ENCODE measurements at regions not wholly inside any gene's neighbourhood (a gene's known extent, or its start where the extent isn't known, plus 50 kb on each side); places are given as distances from the start of the nearest gene placed in this dataset.

DNA sequence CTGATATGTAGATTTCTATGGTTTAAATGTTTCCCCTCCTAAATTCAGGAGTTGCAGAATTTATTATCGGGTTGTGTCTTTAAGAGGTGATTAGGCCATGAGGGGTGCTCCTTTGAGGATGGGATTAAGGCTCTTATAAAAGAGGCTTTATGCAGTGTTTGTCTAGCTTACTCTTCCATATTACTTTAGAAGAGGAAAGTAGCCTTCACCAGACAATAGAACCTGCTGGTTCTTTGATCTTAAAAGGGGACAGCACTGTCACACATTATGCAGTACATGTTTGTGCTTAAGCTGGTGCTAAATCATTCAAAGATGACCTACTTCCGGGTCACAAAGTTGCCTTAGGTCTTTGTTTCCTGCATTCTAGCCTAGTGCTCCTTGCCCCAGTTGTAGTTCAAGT lies 81.0 kb downstream of the CPXCR1 start:
- no peak overlapping the region for H2AFZ ChIP-seq (ENCODE audit: low read depth)
- no peaks in the 10 kb centered on the region for H3K79me2 ChIP-seq (ENCODE audit: insufficient read depth)
- H3K27ac ChIP-seq (ENCODE audit: low read depth in 2 of 2, low read length in 1 of 2): no peak overlapping the region
- H3K9me2 ChIP-seq: no peaks in the 10 kb centered on the region
- 0% methylated on average over 2 of the region's 2 CpGs for WGBS (ENCODE audit: low lambda C conversion rate)
- no peaks in the 10 kb centered on the region for H4K20me1 ChIP-seq (ENCODE audit: insufficient read depth)
- H3K9me3 ChIP-seq: no peaks in the 10 kb centered on the region
- H3K4me2 ChIP-seq: no peak overlapping the region
- DNase-seq: no peak
- TF ChIP-seq EZH2phosphoT487 (IDR thresholded peaks at IDR 0.05; ENCODE audit: borderline replicate concordance, low read depth): no peak
- no peak for TF ChIP-seq RCOR1 (IDR thresholded peaks at IDR 0.05; ENCODE audit: low read length)
- TF ChIP-seq, protein P1, sequence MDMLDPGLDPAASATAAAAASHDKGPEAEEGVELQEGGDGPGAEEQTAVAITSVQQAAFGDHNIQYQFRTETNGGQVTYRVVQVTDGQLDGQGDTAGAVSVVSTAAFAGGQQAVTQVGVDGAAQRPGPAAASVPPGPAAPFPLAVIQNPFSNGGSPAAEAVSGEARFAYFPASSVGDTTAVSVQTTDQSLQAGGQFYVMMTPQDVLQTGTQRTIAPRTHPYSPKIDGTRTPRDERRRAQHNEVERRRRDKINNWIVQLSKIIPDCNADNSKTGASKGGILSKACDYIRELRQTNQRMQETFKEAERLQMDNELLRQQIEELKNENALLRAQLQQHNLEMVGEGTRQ (IDR thresholded peaks at IDR 0.05; ENCODE audit: borderline replicate concordance, low read depth, low read length): no peak
- TF ChIP-seq JUND (IDR thresholded peaks at IDR 0.05): no peak
- TF ChIP-seq, protein P2, sequence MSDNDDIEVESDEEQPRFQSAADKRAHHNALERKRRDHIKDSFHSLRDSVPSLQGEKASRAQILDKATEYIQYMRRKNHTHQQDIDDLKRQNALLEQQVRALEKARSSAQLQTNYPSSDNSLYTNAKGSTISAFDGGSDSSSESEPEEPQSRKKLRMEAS (IDR thresholded peaks at IDR 0.05; ENCODE audit: low read depth): no peak
- TF ChIP-seq, protein P3, sequence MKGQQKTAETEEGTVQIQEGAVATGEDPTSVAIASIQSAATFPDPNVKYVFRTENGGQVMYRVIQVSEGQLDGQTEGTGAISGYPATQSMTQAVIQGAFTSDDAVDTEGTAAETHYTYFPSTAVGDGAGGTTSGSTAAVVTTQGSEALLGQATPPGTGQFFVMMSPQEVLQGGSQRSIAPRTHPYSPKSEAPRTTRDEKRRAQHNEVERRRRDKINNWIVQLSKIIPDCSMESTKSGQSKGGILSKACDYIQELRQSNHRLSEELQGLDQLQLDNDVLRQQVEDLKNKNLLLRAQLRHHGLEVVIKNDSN (IDR thresholded peaks at IDR 0.05; ENCODE audit: borderline replicate concordance, low read depth): no peak
- TF ChIP-seq, protein P4, sequence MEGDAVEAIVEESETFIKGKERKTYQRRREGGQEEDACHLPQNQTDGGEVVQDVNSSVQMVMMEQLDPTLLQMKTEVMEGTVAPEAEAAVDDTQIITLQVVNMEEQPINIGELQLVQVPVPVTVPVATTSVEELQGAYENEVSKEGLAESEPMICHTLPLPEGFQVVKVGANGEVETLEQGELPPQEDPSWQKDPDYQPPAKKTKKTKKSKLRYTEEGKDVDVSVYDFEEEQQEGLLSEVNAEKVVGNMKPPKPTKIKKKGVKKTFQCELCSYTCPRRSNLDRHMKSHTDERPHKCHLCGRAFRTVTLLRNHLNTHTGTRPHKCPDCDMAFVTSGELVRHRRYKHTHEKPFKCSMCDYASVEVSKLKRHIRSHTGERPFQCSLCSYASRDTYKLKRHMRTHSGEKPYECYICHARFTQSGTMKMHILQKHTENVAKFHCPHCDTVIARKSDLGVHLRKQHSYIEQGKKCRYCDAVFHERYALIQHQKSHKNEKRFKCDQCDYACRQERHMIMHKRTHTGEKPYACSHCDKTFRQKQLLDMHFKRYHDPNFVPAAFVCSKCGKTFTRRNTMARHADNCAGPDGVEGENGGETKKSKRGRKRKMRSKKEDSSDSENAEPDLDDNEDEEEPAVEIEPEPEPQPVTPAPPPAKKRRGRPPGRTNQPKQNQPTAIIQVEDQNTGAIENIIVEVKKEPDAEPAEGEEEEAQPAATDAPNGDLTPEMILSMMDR (IDR thresholded peaks at IDR 0.05): no peak
- TF ChIP-seq RXRA (IDR thresholded peaks at IDR 0.05; ENCODE audit: borderline replicate concordance, low read depth): no peak
- TF ChIP-seq FOXJ3 (CRISPR knock-in tag; IDR thresholded peaks at IDR 0.05): no peak
- TF ChIP-seq CHD2 (IDR thresholded peaks at IDR 0.05; ENCODE audit: low read length, partially characterized antibody): no peak
- TF ChIP-seq ELF1 (IDR thresholded peaks at IDR 0.05): no peak
- TF ChIP-seq MXI1 (IDR thresholded peaks at IDR 0.05; ENCODE audit: low read depth, low read length): no peak
- no peak for TF ChIP-seq MEF2A (IDR thresholded peaks at IDR 0.05; ENCODE audit: borderline replicate concordance, low read depth)
- TF ChIP-seq EP300 (IDR thresholded peaks at IDR 0.05; ENCODE audit: borderline replicate concordance in 1 of 2, low read depth in 1 of 2, low read length in 1 of 2): no peak
- no peak for TF ChIP-seq FOSL2 (IDR thresholded peaks at IDR 0.05; ENCODE audit: borderline replicate concordance, low read depth)
- TF ChIP-seq TCF12 (IDR thresholded peaks at IDR 0.05): no peak
- TF ChIP-seq, protein P5, sequence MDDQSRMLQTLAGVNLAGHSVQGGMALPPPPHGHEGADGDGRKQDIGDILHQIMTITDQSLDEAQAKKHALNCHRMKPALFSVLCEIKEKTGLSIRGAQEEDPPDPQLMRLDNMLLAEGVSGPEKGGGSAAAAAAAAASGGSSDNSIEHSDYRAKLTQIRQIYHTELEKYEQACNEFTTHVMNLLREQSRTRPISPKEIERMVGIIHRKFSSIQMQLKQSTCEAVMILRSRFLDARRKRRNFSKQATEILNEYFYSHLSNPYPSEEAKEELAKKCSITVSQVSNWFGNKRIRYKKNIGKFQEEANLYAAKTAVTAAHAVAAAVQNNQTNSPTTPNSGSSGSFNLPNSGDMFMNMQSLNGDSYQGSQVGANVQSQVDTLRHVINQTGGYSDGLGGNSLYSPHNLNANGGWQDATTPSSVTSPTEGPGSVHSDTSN (IDR thresholded peaks at IDR 0.05): no peak
- TF ChIP-seq TAF1 (IDR thresholded peaks at IDR 0.05; ENCODE audit: borderline replicate concordance, low read depth, low read length): no peak
- no peak for TF ChIP-seq YY1 (IDR thresholded peaks at IDR 0.05; ENCODE audit: low read depth)
- no peak for TF ChIP-seq TEAD4 (IDR thresholded peaks at IDR 0.05; ENCODE audit: borderline replicate concordance, insufficient read depth)
- no peaks in the 10 kb centered on the region for H3K27me3 ChIP-seq (ENCODE audit: insufficient read depth)
- no peaks in the 10 kb centered on the region for H3F3A ChIP-seq (replicated peaks; ENCODE audit: insufficient read depth)
- no peak overlapping the region for H3K4me3 ChIP-seq (ENCODE audit: low read depth in 2 of 2, low read length in 1 of 2)
- ChIA-PET POLR2A (no interaction called here), CTCF (no interaction called here)
- H3K9ac ChIP-seq: no peak overlapping the region
- no peaks in the 10 kb centered on the region for H3K36me3 ChIP-seq (replicated peaks in 1 of 2; ENCODE audit: control insufficient read depth in 1 of 2, insufficient read depth in 2 of 2, low read length in 1 of 2)
- no peaks in the 10 kb centered on the region for H3K4me1 ChIP-seq (ENCODE audit: control insufficient read depth in 1 of 2, insufficient read depth in 2 of 2, low read depth in 1 of 2, low read length in 1 of 2)

Measured in SK-N-SH (cell line).